ENCODE measurements at regions not wholly inside any gene's neighbourhood (a gene's known extent, or its start where the extent isn't known, plus 50 kb on each side); places are given as distances from the start of the nearest gene placed in this dataset.

DNA sequence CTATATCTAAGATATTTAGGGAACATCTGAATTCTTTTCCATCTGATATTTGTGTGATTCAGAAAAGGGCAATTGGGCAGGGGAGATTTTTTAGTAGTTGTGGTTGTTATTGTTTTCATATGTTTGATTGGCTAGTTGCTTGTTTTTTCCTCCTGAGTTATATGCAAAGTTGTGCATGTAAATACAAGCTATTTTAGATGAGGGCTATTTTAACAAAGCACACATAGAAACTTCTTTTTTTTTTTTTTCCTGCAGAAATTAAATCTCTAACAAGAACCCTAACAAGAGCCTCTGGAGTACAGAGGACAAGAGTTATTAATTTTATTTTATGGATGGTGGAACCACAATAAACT is 559.1 kb downstream of the CETN3 start:
- ATAC-seq, result no peak
- H3K36me3 ChIP-seq, result no peaks in the 10 kb centered on the region
- H3K9me3 ChIP-seq, result no peaks in the 10 kb centered on the region
- H3K4me3 ChIP-seq, result no peak overlapping the region
- peaks cover 0 to 15% (median 0%) of the 10 kb centered on the region in 3 donors for H3K4me1 ChIP-seq
- no peaks in the 10 kb centered on the region for H3K27me3 ChIP-seq
- no peak overlapping the region for H3K27ac ChIP-seq
- no peak for TF ChIP-seq POLR2A (IDR thresholded peaks at IDR 0.05)
- no peak for TF ChIP-seq EP300 (IDR thresholded peaks at IDR 0.05)
- TF ChIP-seq, protein P1, sequence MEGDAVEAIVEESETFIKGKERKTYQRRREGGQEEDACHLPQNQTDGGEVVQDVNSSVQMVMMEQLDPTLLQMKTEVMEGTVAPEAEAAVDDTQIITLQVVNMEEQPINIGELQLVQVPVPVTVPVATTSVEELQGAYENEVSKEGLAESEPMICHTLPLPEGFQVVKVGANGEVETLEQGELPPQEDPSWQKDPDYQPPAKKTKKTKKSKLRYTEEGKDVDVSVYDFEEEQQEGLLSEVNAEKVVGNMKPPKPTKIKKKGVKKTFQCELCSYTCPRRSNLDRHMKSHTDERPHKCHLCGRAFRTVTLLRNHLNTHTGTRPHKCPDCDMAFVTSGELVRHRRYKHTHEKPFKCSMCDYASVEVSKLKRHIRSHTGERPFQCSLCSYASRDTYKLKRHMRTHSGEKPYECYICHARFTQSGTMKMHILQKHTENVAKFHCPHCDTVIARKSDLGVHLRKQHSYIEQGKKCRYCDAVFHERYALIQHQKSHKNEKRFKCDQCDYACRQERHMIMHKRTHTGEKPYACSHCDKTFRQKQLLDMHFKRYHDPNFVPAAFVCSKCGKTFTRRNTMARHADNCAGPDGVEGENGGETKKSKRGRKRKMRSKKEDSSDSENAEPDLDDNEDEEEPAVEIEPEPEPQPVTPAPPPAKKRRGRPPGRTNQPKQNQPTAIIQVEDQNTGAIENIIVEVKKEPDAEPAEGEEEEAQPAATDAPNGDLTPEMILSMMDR (IDR thresholded peaks at IDR 0.05), result no peak
- no peak for TF ChIP-seq POLR2AphosphoS5 (IDR thresholded peaks at IDR 0.05)

GRCh38 chr5:89849830-89850512 is 559.6 kb downstream of the CETN3 start:
- H3K27me3 ChIP-seq, result no peaks in the 10 kb centered on the region
- no peaks in the 10 kb centered on the region for H3K9me3 ChIP-seq
- no peak overlapping the region for H3K27ac ChIP-seq
- no peaks in the 10 kb centered on the region for H3K36me3 ChIP-seq
- no peak overlapping the region for H3K4me3 ChIP-seq
- TF ChIP-seq POLR2AphosphoS5 (IDR thresholded peaks at IDR 0.05), result no peak
- no peak for TF ChIP-seq EP300 (IDR thresholded peaks at IDR 0.05)
- TF ChIP-seq POLR2A (IDR thresholded peaks at IDR 0.05), result no peak
- TF ChIP-seq, protein P1 (IDR thresholded peaks at IDR 0.05), result no peak
- no peak for ATAC-seq
- 33 to 83% methylated on average over 1 of the region's 1 CpG for WGBS, 2 donors (ENCODE audit: low coverage in 1 of 2)
- peaks cover 0 to 15% (median 0%) of the 10 kb centered on the region in 3 donors for H3K4me1 ChIP-seq

DNA sequence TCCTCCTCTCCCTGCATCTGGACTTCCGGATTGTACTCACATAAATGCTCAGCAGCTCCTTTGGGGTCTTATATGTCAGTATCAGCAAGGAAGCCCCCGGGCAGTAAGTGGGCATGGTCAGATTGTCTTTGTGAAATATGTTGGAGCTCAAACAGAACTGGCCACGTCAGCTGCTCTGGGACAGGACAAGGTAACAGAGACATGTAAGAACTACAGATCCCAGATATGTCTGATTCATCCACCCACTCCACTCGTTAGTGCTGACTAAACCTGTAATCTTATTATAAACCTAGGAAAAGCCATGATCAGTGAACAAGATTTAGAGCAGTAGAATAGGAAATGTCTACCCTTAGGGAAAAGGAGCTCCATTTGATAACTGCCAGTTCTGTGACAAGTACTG is 561.8 kb downstream of the CETN3 start:
- ATAC-seq, result no peak
- H3K27me3 ChIP-seq, result no peaks in the 10 kb centered on the region
- H3K9me3 ChIP-seq, result no peaks in the 10 kb centered on the region
- H3K4me3 ChIP-seq, result no peak overlapping the region
- TF ChIP-seq POLR2AphosphoS5 (IDR thresholded peaks at IDR 0.05) (no peak), EP300 (IDR thresholded peaks at IDR 0.05) (no peak), POLR2A (IDR thresholded peaks at IDR 0.05) (no peak)
- TF ChIP-seq, protein P1 (IDR thresholded peaks at IDR 0.05), result no peak
- H3K36me3 ChIP-seq, result no peaks in the 10 kb centered on the region
- H3K27ac ChIP-seq, result no peak overlapping the region
- 76 to 83% methylated on average over 1 to 4 of the region's 4 CpGs for WGBS, 2 donors (ENCODE audit: low coverage in 1 of 2)
- H3K4me1 ChIP-seq, result peaks cover 0 to 15% (median 0%) of the 10 kb centered on the region in 3 donors

GRCh38 chr5:89844548-89844947 is 565.0 kb downstream of the CETN3 start:
- Histone ChIP-seq H3K36me3 (no peaks in the 10 kb centered on the region), H3K27me3 (no peaks in the 10 kb centered on the region), H3K9me3 (no peaks in the 10 kb centered on the region), H3K4me3 (no peak overlapping the region), H3K4me1 (peaks cover 0 to 4% (median 0%) of the 10 kb centered on the region in 3 donors), H3K27ac (no peak overlapping the region)
- TF ChIP-seq EP300 (IDR thresholded peaks at IDR 0.05) (no peak), POLR2AphosphoS5 (IDR thresholded peaks at IDR 0.05) (no peak), POLR2A (IDR thresholded peaks at IDR 0.05) (no peak)
- TF ChIP-seq, protein P1 (IDR thresholded peaks at IDR 0.05), result no peak
- no peak for ATAC-seq

DNA sequence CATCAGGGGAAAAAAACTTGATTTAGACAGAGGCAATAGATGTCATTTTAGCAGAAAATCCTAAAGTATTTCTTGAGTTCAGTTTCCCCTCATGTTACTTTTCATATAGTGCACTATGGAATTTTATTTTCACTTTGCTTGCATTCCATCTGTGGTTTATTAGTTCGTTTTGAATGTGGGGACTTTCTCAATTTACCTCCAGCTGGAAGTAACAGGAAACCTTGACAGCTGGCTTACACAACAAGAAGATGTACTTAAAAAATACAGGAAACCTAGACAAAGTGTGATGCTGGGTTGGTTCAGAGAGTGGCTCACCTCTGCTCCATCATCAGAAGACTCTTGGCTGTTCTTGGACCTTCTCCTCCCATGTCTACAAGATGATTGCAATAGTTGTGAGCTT is 567.0 kb downstream of the CETN3 start:
- no peak for ATAC-seq
- Histone ChIP-seq H3K27ac (no peak overlapping the region), H3K4me3 (no peak overlapping the region), H3K9me3 (no peaks in the 10 kb centered on the region), H3K4me1 (no peaks in the 10 kb centered on the region), H3K27me3 (no peaks in the 10 kb centered on the region), H3K36me3 (no peaks in the 10 kb centered on the region)
- WGBS, 2 donors (ENCODE audit: low coverage in 1 of 2), result 22 to 43% methylated on average over 1 of the region's 1 CpG
- TF ChIP-seq EP300 (IDR thresholded peaks at IDR 0.05) (no peak), POLR2A (IDR thresholded peaks at IDR 0.05) (no peak), POLR2AphosphoS5 (IDR thresholded peaks at IDR 0.05) (no peak)
- TF ChIP-seq, protein P1 (IDR thresholded peaks at IDR 0.05), result no peak
